ENCODE measurements at regions not wholly inside any gene's neighbourhood (a gene's known extent, or its start where the extent isn't known, plus 50 kb on each side); places are given as distances from the start of the nearest gene placed in this dataset.

DNA sequence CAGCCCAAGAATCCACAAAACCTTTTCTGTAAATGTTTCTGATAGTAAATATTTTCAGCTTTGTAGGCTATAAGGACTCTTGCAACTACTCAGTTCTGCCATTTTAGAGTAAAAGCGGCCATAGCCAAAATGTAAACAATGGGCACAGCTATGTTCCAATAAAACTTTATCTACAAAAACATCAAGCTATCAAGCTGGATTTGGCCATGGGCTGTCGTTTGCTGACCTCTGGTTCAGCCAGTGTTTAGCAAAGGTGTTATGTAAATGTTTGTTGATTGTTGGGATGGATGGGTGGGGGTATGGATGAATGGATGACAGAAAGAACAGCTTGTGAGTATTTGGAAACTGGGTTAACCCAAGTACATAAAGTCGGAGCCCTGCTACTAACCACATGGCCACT is 111.1 kb upstream of the VRK1 start:
- TF ChIP-seq ZNF23 (CRISPR knock-in tag; IDR thresholded peaks at IDR 0.05) = no peak
- TF ChIP-seq MED1 (CRISPR knock-in tag; IDR thresholded peaks at IDR 0.05; ENCODE audit: borderline replicate concordance) = no peak
- TF ChIP-seq, protein P1, sequence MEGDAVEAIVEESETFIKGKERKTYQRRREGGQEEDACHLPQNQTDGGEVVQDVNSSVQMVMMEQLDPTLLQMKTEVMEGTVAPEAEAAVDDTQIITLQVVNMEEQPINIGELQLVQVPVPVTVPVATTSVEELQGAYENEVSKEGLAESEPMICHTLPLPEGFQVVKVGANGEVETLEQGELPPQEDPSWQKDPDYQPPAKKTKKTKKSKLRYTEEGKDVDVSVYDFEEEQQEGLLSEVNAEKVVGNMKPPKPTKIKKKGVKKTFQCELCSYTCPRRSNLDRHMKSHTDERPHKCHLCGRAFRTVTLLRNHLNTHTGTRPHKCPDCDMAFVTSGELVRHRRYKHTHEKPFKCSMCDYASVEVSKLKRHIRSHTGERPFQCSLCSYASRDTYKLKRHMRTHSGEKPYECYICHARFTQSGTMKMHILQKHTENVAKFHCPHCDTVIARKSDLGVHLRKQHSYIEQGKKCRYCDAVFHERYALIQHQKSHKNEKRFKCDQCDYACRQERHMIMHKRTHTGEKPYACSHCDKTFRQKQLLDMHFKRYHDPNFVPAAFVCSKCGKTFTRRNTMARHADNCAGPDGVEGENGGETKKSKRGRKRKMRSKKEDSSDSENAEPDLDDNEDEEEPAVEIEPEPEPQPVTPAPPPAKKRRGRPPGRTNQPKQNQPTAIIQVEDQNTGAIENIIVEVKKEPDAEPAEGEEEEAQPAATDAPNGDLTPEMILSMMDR (IDR thresholded peaks at IDR 0.05 in 2 of 3, conservative IDR thresholded peaks at IDR 0.05 in 1 of 3; ENCODE audit: insufficient read depth in 2 of 3, low read depth in 1 of 3, low read length in 3 of 3) = no peak
- no peak for TF ChIP-seq SP1 (CRISPR knock-in tag; IDR thresholded peaks at IDR 0.05)
- TF ChIP-seq ZBTB7A (IDR thresholded peaks at IDR 0.05; ENCODE audit: borderline replicate concordance, control insufficient read depth, low read depth, low read length) = no peak
- TF ChIP-seq, protein P2, sequence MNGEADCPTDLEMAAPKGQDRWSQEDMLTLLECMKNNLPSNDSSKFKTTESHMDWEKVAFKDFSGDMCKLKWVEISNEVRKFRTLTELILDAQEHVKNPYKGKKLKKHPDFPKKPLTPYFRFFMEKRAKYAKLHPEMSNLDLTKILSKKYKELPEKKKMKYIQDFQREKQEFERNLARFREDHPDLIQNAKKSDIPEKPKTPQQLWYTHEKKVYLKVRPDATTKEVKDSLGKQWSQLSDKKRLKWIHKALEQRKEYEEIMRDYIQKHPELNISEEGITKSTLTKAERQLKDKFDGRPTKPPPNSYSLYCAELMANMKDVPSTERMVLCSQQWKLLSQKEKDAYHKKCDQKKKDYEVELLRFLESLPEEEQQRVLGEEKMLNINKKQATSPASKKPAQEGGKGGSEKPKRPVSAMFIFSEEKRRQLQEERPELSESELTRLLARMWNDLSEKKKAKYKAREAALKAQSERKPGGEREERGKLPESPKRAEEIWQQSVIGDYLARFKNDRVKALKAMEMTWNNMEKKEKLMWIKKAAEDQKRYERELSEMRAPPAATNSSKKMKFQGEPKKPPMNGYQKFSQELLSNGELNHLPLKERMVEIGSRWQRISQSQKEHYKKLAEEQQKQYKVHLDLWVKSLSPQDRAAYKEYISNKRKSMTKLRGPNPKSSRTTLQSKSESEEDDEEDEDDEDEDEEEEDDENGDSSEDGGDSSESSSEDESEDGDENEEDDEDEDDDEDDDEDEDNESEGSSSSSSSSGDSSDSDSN (IDR thresholded peaks at IDR 0.05; ENCODE audit: borderline replicate concordance in 1 of 2, low read depth in 2 of 2, low read length in 2 of 2) = no peak
- TF ChIP-seq, protein P3, sequence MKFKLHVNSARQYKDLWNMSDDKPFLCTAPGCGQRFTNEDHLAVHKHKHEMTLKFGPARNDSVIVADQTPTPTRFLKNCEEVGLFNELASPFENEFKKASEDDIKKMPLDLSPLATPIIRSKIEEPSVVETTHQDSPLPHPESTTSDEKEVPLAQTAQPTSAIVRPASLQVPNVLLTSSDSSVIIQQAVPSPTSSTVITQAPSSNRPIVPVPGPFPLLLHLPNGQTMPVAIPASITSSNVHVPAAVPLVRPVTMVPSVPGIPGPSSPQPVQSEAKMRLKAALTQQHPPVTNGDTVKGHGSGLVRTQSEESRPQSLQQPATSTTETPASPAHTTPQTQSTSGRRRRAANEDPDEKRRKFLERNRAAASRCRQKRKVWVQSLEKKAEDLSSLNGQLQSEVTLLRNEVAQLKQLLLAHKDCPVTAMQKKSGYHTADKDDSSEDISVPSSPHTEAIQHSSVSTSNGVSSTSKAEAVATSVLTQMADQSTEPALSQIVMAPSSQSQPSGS (CRISPR knock-in tag; IDR thresholded peaks at IDR 0.05) = no peak
- no peak for TF ChIP-seq ETV6 (IDR thresholded peaks at IDR 0.05; ENCODE audit: borderline replicate concordance in 1 of 2, low read depth in 2 of 2, low read length in 1 of 2)
- TF ChIP-seq ETV6 (CRISPR knock-in tag; IDR thresholded peaks at IDR 0.05; ENCODE audit: borderline replicate concordance) = no peak
- TF ChIP-seq, protein P4, sequence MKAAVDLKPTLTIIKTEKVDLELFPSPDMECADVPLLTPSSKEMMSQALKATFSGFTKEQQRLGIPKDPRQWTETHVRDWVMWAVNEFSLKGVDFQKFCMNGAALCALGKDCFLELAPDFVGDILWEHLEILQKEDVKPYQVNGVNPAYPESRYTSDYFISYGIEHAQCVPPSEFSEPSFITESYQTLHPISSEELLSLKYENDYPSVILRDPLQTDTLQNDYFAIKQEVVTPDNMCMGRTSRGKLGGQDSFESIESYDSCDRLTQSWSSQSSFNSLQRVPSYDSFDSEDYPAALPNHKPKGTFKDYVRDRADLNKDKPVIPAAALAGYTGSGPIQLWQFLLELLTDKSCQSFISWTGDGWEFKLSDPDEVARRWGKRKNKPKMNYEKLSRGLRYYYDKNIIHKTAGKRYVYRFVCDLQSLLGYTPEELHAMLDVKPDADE (conservative IDR thresholded peaks at IDR 0.05; ENCODE audit: control insufficient read depth, low read depth, low read length) = no peak
- no peak for TF ChIP-seq SIN3A (IDR thresholded peaks at IDR 0.05; ENCODE audit: borderline replicate concordance in 2 of 2, control insufficient read depth in 1 of 2, low read depth in 2 of 2, low read length in 2 of 2)

All from K562 (cell line).